HL-60 (cell line): ENCODE measurements at regions not wholly inside any gene's neighbourhood (a gene's known extent, or its start where the extent isn't known, plus 50 kb on each side); places are given as distances from the start of the nearest gene placed in this dataset.

Experiments used
- DNase-seq, 2 experiments: peaks; one replicate each; pipeline ENCODE4 v3.0.0-alpha.2; 2010 to 2020; ENCODE audit warnings: low read depth in 1 of 2, low spot score in 1 of 2
- H3K27ac ChIP-seq: fragments of 250-450 bp; sonication (Bioruptor Pico); replicated peaks from 2 replicates; pipeline ENCODE4 v1.5.1; 2020; ENCODE audit warnings: mild to moderate bottlenecking, moderate library complexity
- H3K27me3 ChIP-seq: fragments of 250-450 bp; sonication (Bioruptor Pico); 2 replicates; pipeline ENCODE4 v1.5.1; 2021; ENCODE audit warnings: mild to moderate bottlenecking, moderate library complexity; ENCODE audit not compliant: insufficient read depth, poor library complexity, severe bottlenecking
- H3K4me3 ChIP-seq: replicated peaks from 2 replicates; pipeline ENCODE4 v1.5.1; 2011; ENCODE audit warnings: mild to moderate bottlenecking, control low read depth, low read length; ENCODE audit not compliant: insufficient read depth
- CTCF ChIP-seq: IDR thresholded peaks from one replicate; pipeline ENCODE4 v1.5.1; 2011; ENCODE audit warnings: low read length, control low read depth, inconsistent platforms; ENCODE audit not compliant: insufficient read depth
- GABPA ChIP-seq: IDR thresholded peaks from 2 replicates; pipeline ENCODE4 v1.6.1; 2012; ENCODE audit warnings: low read depth
- POLR2AphosphoS5 ChIP-seq: IDR thresholded peaks from 2 replicates; pipeline ENCODE4 v1.6.1; 2012; ENCODE audit warnings: low read depth
- REST ChIP-seq: IDR thresholded peaks from 2 replicates; pipeline ENCODE4 v1.6.1; 2012; ENCODE audit warnings: low read depth; ENCODE audit not compliant: insufficient replicate concordance
- SPI1 ChIP-seq: IDR thresholded peaks from 2 replicates; pipeline ENCODE4 v1.6.1; 2012; ENCODE audit warnings: low read depth, mild to moderate bottlenecking, borderline replicate concordance

GRCh38 chr10:129375171-129375570 lies 91.9 kb upstream of the MGMT start:
- TF ChIP-seq GABPA: no peak
- TF ChIP-seq SPI1: no peak
- H3K27me3 ChIP-seq: peaks cover 8% of the 10 kb centered on the region

GRCh38 chr10:129375912-129376311 lies 91.1 kb upstream of the MGMT start:
- no peak overlapping the region for H3K4me3 ChIP-seq
- no peak for TF ChIP-seq SPI1
- no peak for TF ChIP-seq CTCF
- no peak for TF ChIP-seq REST
- no peak for TF ChIP-seq POLR2AphosphoS5
- TF ChIP-seq GABPA: no peak
- peaks cover 8% of the 10 kb centered on the region for H3K27me3 ChIP-seq
- DNase-seq: no peak
- H3K27ac ChIP-seq: no peak overlapping the region

More at GRCh38 chr10:129375171-129375570, 91.9 kb upstream of the MGMT start:
- no peak for DNase-seq
- Histone ChIP-seq H3K27ac (no peak overlapping the region), H3K4me3 (no peak overlapping the region)

GRCh38 chr10:129380279-129380678 lies 86.8 kb upstream of the MGMT start:
- DNase-seq: no peak
- TF ChIP-seq GABPA: no peak
- TF ChIP-seq SPI1: no peak
- TF ChIP-seq REST: no peak
- no peak for TF ChIP-seq POLR2AphosphoS5
- no peak for TF ChIP-seq CTCF
- no peak overlapping the region for H3K4me3 ChIP-seq
- H3K27ac ChIP-seq: no peak overlapping the region
- H3K27me3 ChIP-seq: no peaks in the 10 kb centered on the region

GRCh38 chr10:129381741-129382140 lies 85.3 kb upstream of the MGMT start:
- Histone ChIP-seq H3K4me3 (no peak overlapping the region), H3K27me3 (no peaks in the 10 kb centered on the region), H3K27ac (no peak overlapping the region)
- no peak for TF ChIP-seq SPI1
- TF ChIP-seq CTCF: no peak
- no peak for TF ChIP-seq GABPA
- no peak for TF ChIP-seq REST
- no peak for TF ChIP-seq POLR2AphosphoS5
- DNase-seq: no peak
